ENCODE measurements at regions not wholly inside any gene's neighbourhood (a gene's known extent, or its start where the extent isn't known, plus 50 kb on each side); places are given as distances from the start of the nearest gene placed in this dataset.

GRCh38 chr20:20793591-20793990 lies 81.1 kb upstream of the RALGAPA2 start:
- no peak overlapping the region for H3K4me3 ChIP-seq (ENCODE audit: low read length)
- H3K9ac ChIP-seq (ENCODE audit: low read length) = no peak overlapping the region
- H3K27me3 ChIP-seq (ENCODE audit: insufficient read depth, low read depth, low read length) = no peaks in the 10 kb centered on the region
- no peaks in the 10 kb centered on the region for H3K36me3 ChIP-seq (ENCODE audit: insufficient read depth, low read length)
- no peaks in the 10 kb centered on the region for H3K79me2 ChIP-seq (replicated peaks; ENCODE audit: insufficient read depth, low read length)
- no peaks in the 10 kb centered on the region for H3K9me3 ChIP-seq (ENCODE audit: low read length)
- H3F3A ChIP-seq (ENCODE audit: insufficient read depth, low read length, poor library complexity, severe bottlenecking) = no peaks in the 10 kb centered on the region
- H4K20me1 ChIP-seq (ENCODE audit: insufficient read depth) = no peaks in the 10 kb centered on the region
- H3K9me2 ChIP-seq (ENCODE audit: insufficient read depth, low read length) = no peaks in the 10 kb centered on the region
- H3K4me2 ChIP-seq (ENCODE audit: low read length) = no peak overlapping the region
- no peak overlapping the region for H2AFZ ChIP-seq (ENCODE audit: low read depth, low read length)
- H3K27ac ChIP-seq (ENCODE audit: low read length) = no peak overlapping the region
- TF ChIP-seq MXI1 (conservative IDR thresholded peaks at IDR 0.05; ENCODE audit: poor library complexity, severe bottlenecking) (no peak), TAF1 (IDR thresholded peaks at IDR 0.05; ENCODE audit: low read depth) (no peak), SMC3 (conservative IDR thresholded peaks at IDR 0.05; ENCODE audit: poor library complexity) (no peak), REST (IDR thresholded peaks at IDR 0.05; ENCODE audit: borderline replicate concordance) (no peak), EP300 (conservative IDR thresholded peaks at IDR 0.05; ENCODE audit: poor library complexity, severe bottlenecking) (no peak), CTCF (IDR thresholded peaks at IDR 0.05; ENCODE audit: poor library complexity, severe bottlenecking) (no peak), POLR2AphosphoS5 (IDR thresholded peaks at IDR 0.05) (no peak), EZH2 (IDR thresholded peaks at IDR 0.05; ENCODE audit: borderline replicate concordance, insufficient read depth, low read length, poor library complexity, severe bottlenecking) (no peak), RAD21 (conservative IDR thresholded peaks at IDR 0.05) (no peak)

- Histone ChIP-seq H3F3A (ENCODE audit: insufficient read depth, low read length, poor library complexity, severe bottlenecking) (no peaks in the 10 kb centered on the region), H3K9me2 (ENCODE audit: insufficient read depth, low read length) (no peaks in the 10 kb centered on the region), H3K79me2 (replicated peaks; ENCODE audit: insufficient read depth, low read length) (no peaks in the 10 kb centered on the region), H3K4me2 (ENCODE audit: low read length) (no peak overlapping the region), H3K27ac (ENCODE audit: low read length) (no peak overlapping the region), H3K36me3 (ENCODE audit: insufficient read depth, low read length) (no peaks in the 10 kb centered on the region), H2AFZ (ENCODE audit: low read depth, low read length) (no peak overlapping the region), H3K9ac (ENCODE audit: low read length) (no peak overlapping the region), H3K27me3 (ENCODE audit: insufficient read depth, low read depth, low read length) (no peaks in the 10 kb centered on the region), H3K9me3 (ENCODE audit: low read length) (no peaks in the 10 kb centered on the region), H3K4me3 (ENCODE audit: low read length) (no peak overlapping the region), H4K20me1 (ENCODE audit: insufficient read depth) (no peaks in the 10 kb centered on the region)
- TF ChIP-seq TAF1 (IDR thresholded peaks at IDR 0.05; ENCODE audit: low read depth) (no peak), EP300 (conservative IDR thresholded peaks at IDR 0.05; ENCODE audit: poor library complexity, severe bottlenecking) (no peak)
These were observed 79.5 kb upstream of the RALGAPA2 start for GRCh38 chr20:20791664-20792568.
